ENCODE measurements at regions not wholly inside any gene's neighbourhood (a gene's known extent, or its start where the extent isn't known, plus 50 kb on each side); places are given as distances from the start of the nearest gene placed in this dataset.

- no peak for DNase-seq
Observed at GRCh38 chr4:79081973-79082372, 142.7 kb upstream of the PAQR3 start.

GRCh38 chr4:79078339-79078738, 139.1 kb upstream of the PAQR3 start:
- DNase-seq: no peak

- DNase-seq: no peak
Observed at GRCh38 chr4:79074040-79074439, 134.8 kb upstream of the PAQR3 start.

GRCh38 chr4:79073471-79073870, 134.2 kb upstream of the PAQR3 start:
- DNase-seq: no peak

- no peak for DNase-seq
Observed at GRCh38 chr4:79065262-79065661, 126.0 kb upstream of the PAQR3 start.

GRCh38 chr4:79064806-79065205, 125.6 kb upstream of the PAQR3 start:
- DNase-seq: no peak

- no peak for DNase-seq
Observed at GRCh38 chr4:79059631-79060399, 120.6 kb upstream of the PAQR3 start.

GRCh38 chr4:79057772-79058171, 118.5 kb upstream of the PAQR3 start:
- DNase-seq: no peak

GRCh38 chr4:79053754-79054153, 114.5 kb upstream of the PAQR3 start:
- no peak for DNase-seq

- peak; percentile 8 for DNase-seq
Observed at GRCh38 chr4:79050541-79050880, 111.3 kb upstream of the PAQR3 start.

- no peak for DNase-seq
Observed at GRCh38 chr4:79049840-79050540, 110.8 kb upstream of the PAQR3 start.

- no peak for DNase-seq
Observed at GRCh38 chr4:79048878-79049277, 109.6 kb upstream of the PAQR3 start.

- DNase-seq: no peak
Observed at GRCh38 chr4:79047316-79047715, 108.1 kb upstream of the PAQR3 start.

GRCh38 chr4:79046016-79046592, 106.9 kb upstream of the PAQR3 start:
- DNase-seq: peak; percentile 64

GRCh38 chr4:79044141-79044659, 105.0 kb upstream of the PAQR3 start:
- DNase-seq: peak; percentile 35

- no peak for DNase-seq
Observed at GRCh38 chr4:79043138-79043537, 103.9 kb upstream of the PAQR3 start.

- DNase-seq: peak; percentile 39
Observed at GRCh38 chr4:79042079-79042674, 102.9 kb upstream of the PAQR3 start.

GRCh38 chr4:79034544-79034943, 95.3 kb upstream of the PAQR3 start:
- no peak for DNase-seq

- no peak for DNase-seq
Observed at GRCh38 chr4:79030973-79031372, 91.7 kb upstream of the PAQR3 start.

GRCh38 chr4:79027656-79028055, 88.4 kb upstream of the PAQR3 start:
- no peak for DNase-seq

GRCh38 chr4:79025170-79025569, 85.9 kb upstream of the PAQR3 start:
- no peak for DNase-seq

- no peak for DNase-seq
Observed at GRCh38 chr4:79023799-79024770, 84.8 kb upstream of the PAQR3 start.
